ENCODE measurements at regions not wholly inside any gene's neighbourhood (a gene's known extent, or its start where the extent isn't known, plus 50 kb on each side); places are given as distances from the start of the nearest gene placed in this dataset.
"Not testable (repeated sequence)": the region's sequence is repeated elsewhere in the genome, so short reads cannot be mapped to it uniquely, and the experiment has no call there.

GRCh38 chr14:43677581-43677980, 829.5 kb downstream of the FSCB start:
- no peak for DNase-seq

GRCh38 chr14:43674273-43674672, 832.8 kb downstream of the FSCB start:
- DNase-seq, result no peak

- DNase-seq, result no peak
Measured at GRCh38 chr14:43671716-43672485, 835.2 kb downstream of the FSCB start.

- no peak for DNase-seq
Measured at GRCh38 chr14:43669355-43669754, 837.7 kb downstream of the FSCB start.

GRCh38 chr14:43665570-43666267, 841.4 kb downstream of the FSCB start:
- no peak for DNase-seq

GRCh38 chr14:43655194-43655593, 851.9 kb downstream of the FSCB start:
- DNase-seq, result not testable (repeated sequence)

- DNase-seq, result no peak
Measured at GRCh38 chr14:43651896-43652295, 855.2 kb downstream of the FSCB start.

GRCh38 chr14:43651185-43651787, 855.8 kb downstream of the FSCB start:
- DNase-seq, result no peak

GRCh38 chr14:43649508-43649907, 857.6 kb downstream of the FSCB start:
- no peak for DNase-seq

DNA sequence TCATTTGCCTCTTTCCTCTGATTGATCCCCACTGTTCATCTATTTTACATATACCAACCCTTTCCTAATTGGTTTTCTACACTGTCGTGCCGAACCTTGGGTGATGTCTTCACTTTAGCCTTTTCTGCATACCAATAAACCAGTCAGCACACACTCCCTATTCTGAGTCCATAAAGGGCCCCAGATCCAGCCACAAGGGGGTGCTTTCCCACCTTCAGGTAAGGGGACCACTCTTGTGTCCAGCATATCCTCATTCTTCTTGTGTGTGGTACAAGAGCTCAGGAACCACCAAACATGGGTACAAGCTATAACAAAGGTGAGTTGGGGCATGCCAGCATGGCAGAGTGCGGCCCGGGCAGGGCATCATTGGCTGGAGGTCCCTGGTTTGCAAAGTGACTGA, 859.8 kb downstream of the FSCB start:
- DNase-seq, result no peak

- no peak for DNase-seq
Measured at GRCh38 chr14:43640718-43641267, 866.3 kb downstream of the FSCB start.

DNA sequence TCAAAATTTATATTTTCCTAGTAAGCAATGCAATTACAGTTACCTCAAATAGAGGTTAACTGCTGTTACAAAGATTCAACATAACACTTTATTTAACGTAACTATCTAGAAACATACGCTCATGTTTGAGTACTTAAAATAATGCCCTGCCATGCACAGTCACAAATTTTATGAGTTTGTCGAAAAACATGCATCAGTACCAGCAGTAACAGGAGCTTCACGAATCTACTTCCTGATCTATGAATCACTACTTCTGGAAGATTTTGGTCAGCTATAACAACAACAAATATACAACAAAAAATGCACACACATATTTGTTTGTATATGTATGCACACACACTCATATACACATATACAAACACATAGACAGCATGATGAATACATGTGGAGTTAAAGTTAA, 881.8 kb downstream of the FSCB start:
- no peak for DNase-seq

DNA sequence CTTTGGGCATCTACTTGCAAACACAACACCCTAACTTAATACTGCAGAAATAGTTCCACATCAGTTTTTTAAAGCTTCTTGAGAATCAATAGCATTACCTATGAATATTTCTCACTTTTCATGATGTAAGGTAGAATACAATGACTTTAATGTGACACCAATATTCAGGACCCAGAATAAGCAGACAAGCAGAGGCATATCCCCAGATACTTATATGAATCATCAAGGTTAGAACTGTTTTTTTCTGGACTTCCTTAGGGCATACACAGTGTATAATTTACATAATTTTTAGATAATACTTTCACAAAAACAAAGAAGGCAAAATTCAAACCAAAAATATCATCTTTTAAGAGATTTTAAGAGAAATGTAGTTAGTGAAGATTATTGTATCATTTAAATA, 885.8 kb downstream of the FSCB start:
- no peak for DNase-seq

- DNase-seq, result no peak
Measured at GRCh38 chr14:43595096-43595772, 911.8 kb downstream of the FSCB start.

DNA sequence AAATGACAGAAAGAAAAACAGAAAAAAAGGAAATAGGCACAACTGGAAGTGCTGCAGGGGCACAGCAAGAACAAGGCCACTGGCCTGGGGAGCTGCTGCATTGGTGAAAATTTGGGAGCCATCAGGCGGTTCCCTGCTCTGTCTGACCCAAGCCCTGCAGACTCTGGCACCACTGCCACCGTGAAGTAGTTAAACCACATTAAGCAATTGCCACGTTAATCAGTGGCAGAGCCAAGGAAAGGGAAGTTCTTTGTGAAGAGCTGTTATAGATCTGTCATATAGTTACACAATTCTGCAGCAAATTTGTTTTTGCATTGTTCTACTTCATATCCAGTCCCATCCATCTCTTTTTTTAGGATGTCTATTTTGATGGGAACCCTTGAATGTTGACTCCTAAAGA, 915.3 kb downstream of the FSCB start:
- no peak for DNase-seq

DNA sequence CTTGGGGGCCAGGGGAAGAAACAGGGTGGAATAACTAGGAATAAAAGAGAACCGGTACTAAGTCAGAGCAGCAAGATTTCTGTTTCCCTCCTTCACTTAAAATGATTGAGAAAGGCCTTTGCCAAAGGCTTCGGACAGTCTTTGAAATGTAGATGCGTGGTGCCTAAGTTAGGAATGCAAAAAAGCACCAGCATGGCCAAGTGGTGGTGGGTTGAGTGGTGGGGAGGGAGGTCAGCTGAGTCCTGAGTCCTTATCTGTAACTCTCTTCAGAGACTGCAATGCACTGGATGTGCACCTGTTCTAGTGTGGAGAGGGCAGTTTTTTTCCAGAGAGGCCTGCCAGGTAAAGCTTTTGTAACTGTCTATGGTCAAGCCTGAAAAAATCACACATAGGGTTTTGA, 919.9 kb downstream of the FSCB start:
- no peak for DNase-seq

DNA sequence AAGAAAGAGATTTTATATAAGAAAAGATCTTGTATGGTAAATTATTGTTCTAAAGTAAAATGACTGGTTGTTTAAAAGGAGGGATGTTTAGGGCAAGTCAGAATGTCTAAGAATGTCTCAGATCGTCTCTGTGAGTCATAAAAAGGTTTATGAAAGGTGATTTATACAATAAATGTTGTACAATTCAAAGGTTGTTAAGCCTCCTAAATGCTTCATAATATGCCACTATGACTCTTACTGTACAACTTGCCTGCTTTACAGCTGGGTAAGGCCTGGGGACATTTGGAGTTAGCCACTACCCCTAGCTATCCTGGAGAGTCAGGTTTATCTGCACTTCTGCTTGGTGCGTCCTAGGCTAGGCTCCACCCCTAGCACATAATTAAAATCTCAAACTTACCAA, 927.4 kb downstream of the FSCB start:
- no peak for DNase-seq

GRCh38 chr14:43568022-43568421, 939.1 kb downstream of the FSCB start:
- DNase-seq, result no peak

GRCh38 chr14:43548368-43548767, 958.7 kb downstream of the FSCB start:
- no peak for DNase-seq

GRCh38 chr14:43547596-43547995, 959.5 kb downstream of the FSCB start:
- DNase-seq, result not testable (repeated sequence)

DNA sequence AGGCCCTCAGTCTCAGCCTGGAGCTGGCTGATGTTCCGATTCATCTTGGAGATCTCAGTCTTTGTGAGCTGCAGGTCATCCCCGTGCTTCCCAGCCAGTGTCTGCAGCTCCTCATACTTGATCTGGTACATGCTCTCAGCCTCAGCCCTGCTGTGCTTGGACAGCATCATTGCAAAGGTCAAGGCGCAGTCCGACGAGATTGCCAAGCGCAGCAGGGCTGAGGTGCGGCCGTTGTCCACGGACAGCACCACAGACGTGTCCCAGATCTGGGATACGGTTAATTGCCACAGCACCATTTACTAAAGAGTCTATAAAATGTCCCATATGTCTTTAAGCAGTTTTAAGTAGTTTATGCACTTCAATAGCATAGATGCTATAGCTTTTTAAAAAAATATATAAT, 965.7 kb downstream of the FSCB start:
- DNase-seq, result no peak

- no peak for DNase-seq
Measured at GRCh38 chr14:43540948-43541347, 966.1 kb downstream of the FSCB start.

- DNase-seq, result no peak
Measured at GRCh38 chr14:43539210-43539609, 967.9 kb downstream of the FSCB start.

Data from occipital lobe (tissue), 1 donor.